OCI-LY7 (cell line): ENCODE measurements at regions not wholly inside any gene's neighbourhood (a gene's known extent, or its start where the extent isn't known, plus 50 kb on each side); places are given as distances from the start of the nearest gene placed in this dataset.

Experiments used
- BruUV-seq: library from RNA; stranded (reverse); fragments of 400-500 nt; replicated peaks from 2 replicates; lab custom pipeline; 2021; lab: Mats Ljungman, UMichigan
- CTCF ChIA-PET: fragments of 300-600 bp; sonication (Branson Sonifier 250); formaldehyde crosslinking; loops from one replicate; lab custom pipeline; 2022; ENCODE audit warnings: antibody characterized with exemption; ENCODE audit not compliant: unreplicated experiment; lab: Charles Lee
- POLR2A ChIA-PET: fragments of 300-600 bp; sonication (Branson Sonifier 250); formaldehyde crosslinking; loops from one replicate; lab custom pipeline; 2022; ENCODE audit warnings: antibody characterized with exemption; lab: Charles Lee
- DNase-seq: peaks from one replicate; pipeline ENCODE4 v3.0.0-alpha.2; 2015; ENCODE audit warnings: low spot score
- H2AFZ ChIP-seq: fragments of 200-600 bp; sonication (generic), shearing (Covaris generic); 2 replicates; pipeline ENCODE4 v1.6.1; 2014; ENCODE audit warnings: mild to moderate bottlenecking, antibody characterized with exemption, low read length, moderate library complexity
- H3K27ac ChIP-seq: fragments of 200-600 bp; sonication (generic); 2 replicates; pipeline ENCODE4 v1.5.1; 2014; ENCODE audit warnings: mixed run types, low read depth, mild to moderate bottlenecking, moderate library complexity, low read length, inconsistent platforms; ENCODE audit not compliant: poor library complexity, severe bottlenecking
- H3K36me3 ChIP-seq: fragments of 200-600 bp; sonication (generic); 2 replicates; pipeline ENCODE4 v1.6.1; 2014; ENCODE audit warnings: mild to moderate bottlenecking, antibody characterized with exemption, low read length, moderate library complexity, mixed read lengths; ENCODE audit not compliant: insufficient read depth
- H3K4me1 ChIP-seq: fragments of 200-600 bp; sonication (generic); 2 replicates; pipeline ENCODE4 v1.5.1; 2014; ENCODE audit warnings: mild to moderate bottlenecking, low read length; ENCODE audit not compliant: insufficient read depth, poor library complexity, severe bottlenecking
- H3K4me2 ChIP-seq: fragments of 200-600 bp; sonication (generic); 2 replicates; pipeline ENCODE4 v1.6.1; 2014; ENCODE audit warnings: mild to moderate bottlenecking, low read length
- H3K4me3 ChIP-seq: fragments of 200-600 bp; sonication (generic); 2 replicates; pipeline ENCODE4 v1.5.1; 2014; ENCODE audit warnings: mild to moderate bottlenecking, low read depth, low read length; ENCODE audit not compliant: poor library complexity, severe bottlenecking
- H3K79me2 ChIP-seq: fragments of 200-600 bp; sonication (generic); 2 replicates; pipeline ENCODE4 v1.6.1; 2016; ENCODE audit warnings: low read depth, mild to moderate bottlenecking, low read length, moderate library complexity, mixed read lengths; ENCODE audit not compliant: insufficient read depth
- H3K9me2 ChIP-seq: fragments of 200-600 bp; sonication (generic); 2 replicates; pipeline ENCODE4 v1.6.1; 2016; ENCODE audit warnings: mild to moderate bottlenecking, low read length, mixed read lengths; ENCODE audit not compliant: insufficient read depth
- H3K9me3 ChIP-seq: fragments of 200-600 bp; sonication (generic); 2 replicates; pipeline ENCODE4 v1.6.1; 2014; ENCODE audit warnings: mild to moderate bottlenecking, mixed run types, low read length, mixed read lengths
- H4K20me1 ChIP-seq: fragments of 200-600 bp; sonication (generic); 2 replicates; pipeline ENCODE4 v1.6.1; 2014; ENCODE audit warnings: mild to moderate bottlenecking, antibody characterized with exemption, low read length, moderate library complexity, mixed read lengths; ENCODE audit not compliant: insufficient read depth
- CTCF ChIP-seq: fragments of 200-600 bp; sonication (generic); conservative IDR thresholded peaks from 2 replicates; pipeline ENCODE4 v1.5.1; 2014; ENCODE audit warnings: mild to moderate bottlenecking, antibody characterized with exemption, low read length, moderate library complexity, mixed read lengths
- EZH2phosphoT487 ChIP-seq: fragments of 200-600 bp; sonication (generic); IDR thresholded peaks from 2 replicates; pipeline ENCODE4 v1.6.1; 2018; ENCODE audit warnings: low read depth, borderline replicate concordance, mild to moderate bottlenecking, mixed run types, antibody characterized with exemption, low read length, moderate library complexity, mixed read lengths
- intact Hi-C: fragments of 100-400 bp; cut with micrococcal nuclease; formaldehyde crosslinking; loops from one replicate; pipeline ENCODE4 v1.10.0; 2022; ENCODE audit not compliant: unreplicated experiment

GRCh38 chr17:79513206-79513605, 97.6 kb downstream of the RBFOX3 start:
- H3K36me3 ChIP-seq: no peaks in the 10 kb centered on the region
- no peak overlapping the region for H2AFZ ChIP-seq
- BruUV-seq: no TSS peak
- H3K4me2 ChIP-seq: no peak overlapping the region
- H3K9me2 ChIP-seq: no peaks in the 10 kb centered on the region
- POLR2A ChIA-PET: no interaction called here
- H3K4me1 ChIP-seq: no peaks in the 10 kb centered on the region
- intact Hi-C loops: no loop called here
- no peaks in the 10 kb centered on the region for H4K20me1 ChIP-seq
- CTCF ChIA-PET: no interaction called here
- H3K27ac ChIP-seq: no peak overlapping the region
- TF ChIP-seq EZH2phosphoT487: no peak
- no peak for TF ChIP-seq CTCF
- no peaks in the 10 kb centered on the region for H3K9me3 ChIP-seq
- no peak overlapping the region for H3K4me3 ChIP-seq
- no peak for DNase-seq
- H3K79me2 ChIP-seq: no peaks in the 10 kb centered on the region

- Histone ChIP-seq H3K9me3 (no peaks in the 10 kb centered on the region), H4K20me1 (no peaks in the 10 kb centered on the region), H3K27ac (no peak overlapping the region), H3K4me2 (no peak overlapping the region), H3K9me2 (no peaks in the 10 kb centered on the region), H2AFZ (no peak overlapping the region), H3K36me3 (no peaks in the 10 kb centered on the region), H3K4me1 (no peaks in the 10 kb centered on the region), H3K79me2 (no peaks in the 10 kb centered on the region), H3K4me3 (no peak overlapping the region)
- TF ChIP-seq EZH2phosphoT487 (no peak), CTCF (no peak)
- no TSS peak for BruUV-seq
- intact Hi-C loops: no loop called here
- no peak for DNase-seq
- POLR2A ChIA-PET: no interaction called here
- CTCF ChIA-PET: no interaction called here
Measured at GRCh38 chr17:79511471-79511870, 99.4 kb downstream of the RBFOX3 start.

GRCh38 chr17:79510071-79510470, 100.8 kb downstream of the RBFOX3 start:
- Histone ChIP-seq H4K20me1 (no peaks in the 10 kb centered on the region), H2AFZ (no peak overlapping the region), H3K4me3 (no peak overlapping the region), H3K79me2 (no peaks in the 10 kb centered on the region), H3K27ac (no peak overlapping the region), H3K9me2 (no peaks in the 10 kb centered on the region), H3K9me3 (no peaks in the 10 kb centered on the region), H3K4me2 (no peak overlapping the region), H3K4me1 (no peaks in the 10 kb centered on the region), H3K36me3 (no peaks in the 10 kb centered on the region)
- BruUV-seq: no TSS peak
- no peak for TF ChIP-seq CTCF
- no peak for TF ChIP-seq EZH2phosphoT487
- intact Hi-C loops: no loop called here
- no peak for DNase-seq
- CTCF ChIA-PET: no interaction called here
- POLR2A ChIA-PET: no interaction called here
